Skin epidermis (tissue), 12 donors: ENCODE measurements at regions not wholly inside any gene's neighbourhood (a gene's known extent, or its start where the extent isn't known, plus 50 kb on each side); places are given as distances from the start of the nearest gene placed in this dataset.

Source experiments
- H3K27ac ChIP-seq, 21 experiments: fragments of 200-600 bp; sonication (generic) in 11 of 21; one replicate each; pipeline ENCODE4 v1.5.0; 2020; ENCODE audit warnings: mild to moderate bottlenecking in 3 of 21, inconsistent platforms in 2 of 21, moderate library complexity in 2 of 21
- H3K4me3 ChIP-seq, 7 experiments: fragments of 200-600 bp; sonication (generic) in 2 of 7; one replicate each; pipeline ENCODE4 v1.5.0; 2020; ENCODE audit warnings: inconsistent platforms in 2 of 7, mild to moderate bottlenecking in 2 of 7, moderate library complexity in 1 of 7

DNA sequence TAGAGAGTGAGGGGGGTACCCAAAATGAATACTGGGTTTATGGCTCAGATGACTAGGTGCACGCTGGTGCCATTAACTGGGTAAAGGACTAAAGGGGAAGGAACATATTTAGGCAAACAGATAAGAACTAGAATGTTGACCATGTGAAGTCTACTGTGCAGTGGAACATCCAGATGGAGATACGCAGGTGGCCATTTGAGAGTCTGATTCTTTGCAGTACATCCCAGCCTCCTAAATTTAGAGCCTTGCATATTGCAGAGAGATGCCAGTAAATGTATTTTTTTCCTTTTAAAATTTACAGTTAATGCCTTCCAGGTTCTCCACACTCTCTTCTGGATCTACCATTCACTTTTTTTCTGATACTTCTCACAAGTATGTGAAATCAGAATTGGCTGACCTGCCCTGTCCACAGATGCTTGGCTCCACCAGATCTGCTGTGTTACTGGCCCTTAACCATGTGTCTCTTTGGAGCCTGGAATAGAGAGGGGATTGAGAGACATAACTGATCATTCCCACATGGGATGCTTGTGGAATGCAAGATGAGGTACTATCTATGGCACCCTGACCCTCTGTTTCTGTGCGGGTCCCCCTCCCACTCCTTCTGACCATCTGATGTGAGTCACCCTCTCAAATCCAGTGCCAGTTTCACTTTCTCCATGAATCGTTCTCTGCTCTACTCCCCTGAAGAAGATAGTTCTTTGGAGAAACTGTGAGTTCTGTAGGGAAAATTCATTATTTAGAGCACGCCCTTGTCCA is 77.0 kb upstream of the NCAM1 start:
- H3K27ac ChIP-seq, result peak overlapping the region in 4 of 21 experiments; percentile 16 to 23 (median 19)
- H3K4me3 ChIP-seq, result no peak overlapping the region

- no peak overlapping the region for H3K4me3 ChIP-seq
- H3K27ac ChIP-seq, result peak overlapping the region in 1 of 21 experiments; percentile 64
Measured at GRCh38 chr11:112885744-112886433, 75.3 kb upstream of the NCAM1 start.

DNA sequence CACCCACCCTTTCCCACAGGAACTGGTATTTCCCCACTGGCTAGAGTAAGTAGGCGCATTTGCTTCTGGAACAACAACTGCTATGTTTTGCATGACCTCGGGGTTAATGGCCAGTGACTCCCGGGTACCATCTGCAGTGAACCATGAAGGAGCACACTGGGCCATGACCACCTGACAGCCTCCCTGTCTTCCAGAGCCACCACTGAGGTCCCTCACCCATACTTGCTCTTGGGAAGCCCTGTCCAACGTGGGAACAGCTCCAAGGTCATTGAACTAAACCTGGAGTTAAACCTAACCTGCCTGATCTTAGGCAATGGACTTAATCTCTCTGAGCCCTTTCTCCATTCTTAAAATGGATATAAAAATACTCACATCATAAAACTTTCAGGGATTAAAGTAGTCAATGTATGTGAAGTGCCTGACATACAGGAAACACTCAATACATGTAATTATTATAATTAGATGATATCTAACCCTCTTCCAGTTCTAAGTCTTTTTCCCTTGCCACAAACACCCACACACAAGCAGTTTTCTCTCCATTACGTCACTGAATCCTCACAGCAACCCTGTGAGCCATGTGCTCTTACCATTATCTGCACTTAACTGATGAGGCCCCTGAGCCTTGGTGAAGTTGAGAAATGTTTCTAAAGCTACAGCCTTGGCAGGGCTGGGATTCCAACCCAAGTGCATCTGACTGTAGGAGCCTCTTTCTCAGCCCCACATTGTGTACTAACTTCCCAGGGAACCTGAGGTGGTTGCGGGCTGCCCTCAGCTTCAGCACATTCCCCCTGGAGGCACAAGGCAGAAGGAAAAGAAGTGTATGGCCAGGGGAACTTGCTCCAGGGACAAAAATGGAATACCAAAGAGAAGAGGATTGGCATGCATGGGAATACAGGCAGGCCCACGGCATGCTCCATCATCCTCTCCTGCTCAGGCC is 74.5 kb upstream of the NCAM1 start:
- peak overlapping the region in 1 of 21 experiments; percentile 73 for H3K27ac ChIP-seq
- H3K4me3 ChIP-seq, result no peak overlapping the region

- no peak overlapping the region for H3K4me3 ChIP-seq
- no peak overlapping the region for H3K27ac ChIP-seq
Measured at GRCh38 chr11:112889446-112889845, 71.8 kb upstream of the NCAM1 start.

- H3K27ac ChIP-seq, result no peak overlapping the region
Measured at GRCh38 chr11:112899235-112900006, 61.8 kb upstream of the NCAM1 start.

GRCh38 chr11:112901924-112902323 is 59.3 kb upstream of the NCAM1 start:
- no peak overlapping the region for H3K27ac ChIP-seq
- H3K4me3 ChIP-seq, result no peak overlapping the region

More at GRCh38 chr11:112899235-112900006, 61.8 kb upstream of the NCAM1 start:
- H3K4me3 ChIP-seq, result no peak overlapping the region

DNA sequence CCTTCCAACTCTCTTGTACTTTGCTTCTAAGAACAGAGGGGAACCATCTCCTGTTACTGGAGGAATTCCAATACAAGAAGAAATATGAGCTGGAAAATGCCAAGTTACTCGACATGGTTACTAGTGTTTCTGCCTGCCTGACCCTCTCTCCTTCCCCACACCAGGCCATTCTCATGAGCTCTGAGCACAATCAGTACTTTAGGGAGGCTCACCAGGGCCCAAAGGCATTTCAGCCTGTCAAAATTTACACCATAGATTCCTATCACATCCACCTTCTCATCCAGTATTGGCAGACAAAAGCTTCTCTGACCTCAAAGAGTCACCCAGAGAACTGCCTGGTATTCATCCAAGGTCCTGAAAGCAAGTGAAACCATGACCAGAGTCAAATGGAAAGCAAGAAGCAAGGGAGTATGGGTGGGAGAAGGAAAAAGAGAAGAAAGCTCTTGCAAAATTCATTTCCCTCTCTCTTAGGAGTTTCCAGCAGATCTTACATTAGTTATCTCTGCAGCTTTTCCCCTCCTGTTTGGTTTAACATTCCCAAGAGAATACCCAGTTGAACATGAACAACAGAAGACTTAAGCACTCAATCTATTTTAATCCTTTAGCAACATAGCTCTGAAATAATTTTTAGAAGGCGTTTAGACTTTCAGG is 58.7 kb upstream of the NCAM1 start:
- Histone ChIP-seq H3K4me3 (no peak overlapping the region), H3K27ac (no peak overlapping the region)

DNA sequence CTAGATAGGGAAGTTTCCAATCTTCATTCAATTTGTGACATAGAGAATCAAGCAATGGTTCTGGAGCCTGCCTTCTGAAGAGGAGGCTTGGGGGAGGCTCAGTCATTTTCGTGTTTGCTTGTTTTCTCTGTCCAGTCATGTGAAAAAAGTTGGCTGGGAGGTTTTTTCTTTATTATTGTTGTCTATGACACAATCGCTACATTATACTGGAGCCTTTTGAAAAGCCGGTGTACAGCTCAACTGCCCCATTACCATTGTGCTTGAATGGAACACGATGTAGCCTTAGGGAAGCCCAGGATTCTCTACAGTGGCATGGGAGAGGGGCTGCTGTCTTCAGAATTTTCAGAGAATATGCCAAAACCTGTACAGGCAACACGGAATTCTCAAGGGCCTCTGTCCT is 57.9 kb upstream of the NCAM1 start:
- H3K27ac ChIP-seq, result no peak overlapping the region
- H3K4me3 ChIP-seq, result no peak overlapping the region

DNA sequence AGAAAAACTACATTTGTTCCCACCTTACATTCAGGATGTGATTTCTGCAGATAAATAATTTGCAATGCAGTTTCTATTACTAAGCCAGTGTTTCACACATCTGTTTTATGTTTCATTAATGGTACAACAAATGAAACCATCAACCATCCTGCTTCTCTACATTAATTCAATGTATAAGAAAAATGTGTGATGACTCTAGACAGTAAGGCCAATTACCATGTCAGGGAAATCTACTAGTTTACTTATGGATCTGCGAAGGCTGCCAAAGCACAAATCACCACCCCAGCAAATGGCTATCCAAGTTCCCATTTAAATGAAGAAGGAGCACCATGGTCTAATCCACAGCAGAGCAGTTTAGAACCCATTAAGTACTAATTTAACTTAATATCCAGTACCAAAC is 50.1 kb upstream of the NCAM1 start:
- Histone ChIP-seq H3K27ac (no peak overlapping the region), H3K4me3 (no peak overlapping the region)
